HG03378 (cell line): ENCODE measurements at regions not wholly inside any gene's neighbourhood (a gene's known extent, or its start where the extent isn't known, plus 50 kb on each side); places are given as distances from the start of the nearest gene placed in this dataset.
"Not testable (repeated sequence)": the region's sequence is repeated elsewhere in the genome, so short reads cannot be mapped to it uniquely, and the experiment has no call there.

Experiments used
- ATAC-seq: cut with Tn5 transposase; IDR thresholded peaks from one replicate; pipeline ENCODE4 v1.9.1; 2021; ENCODE audit warnings: mild to moderate bottlenecking, moderate library complexity; ENCODE audit not compliant: unreplicated experiment

GRCh38 chr20:5393218-5393870 lies 76.6 kb upstream of the PROKR2 start:
- ATAC-seq: no peak

GRCh38 chr20:5390720-5391119 lies 74.0 kb upstream of the PROKR2 start:
- no peak for ATAC-seq

- ATAC-seq: not testable (repeated sequence)
These were observed 70.1 kb upstream of the PROKR2 start for GRCh38 chr20:5386846-5387245.

- not testable (repeated sequence) for ATAC-seq
These were observed 64.8 kb upstream of the PROKR2 start for GRCh38 chr20:5381527-5381926.

- no peak for ATAC-seq
These were observed 60.7 kb upstream of the PROKR2 start for GRCh38 chr20:5377484-5377883.

GRCh38 chr20:5376228-5376627 lies 59.5 kb upstream of the PROKR2 start:
- no peak for ATAC-seq

GRCh38 chr20:5374171-5374570 lies 57.4 kb upstream of the PROKR2 start:
- no peak for ATAC-seq

GRCh38 chr20:5372371-5372770 lies 55.6 kb upstream of the PROKR2 start:
- ATAC-seq: no peak

GRCh38 chr20:5369629-5370028 lies 52.9 kb upstream of the PROKR2 start:
- ATAC-seq: no peak
